DMS53 treated with DMSO at 0.1 percent for 48 hours (cell line): ENCODE measurements at regions not wholly inside any gene's neighbourhood (a gene's known extent, or its start where the extent isn't known, plus 50 kb on each side); places are given as distances from the start of the nearest gene placed in this dataset.

Experiments
- DNase-seq: peaks from one replicate; lab custom pipeline; 2025; ENCODE audit not compliant: unreplicated experiment; lab: John Stamatoyannopoulos, UW

DNA sequence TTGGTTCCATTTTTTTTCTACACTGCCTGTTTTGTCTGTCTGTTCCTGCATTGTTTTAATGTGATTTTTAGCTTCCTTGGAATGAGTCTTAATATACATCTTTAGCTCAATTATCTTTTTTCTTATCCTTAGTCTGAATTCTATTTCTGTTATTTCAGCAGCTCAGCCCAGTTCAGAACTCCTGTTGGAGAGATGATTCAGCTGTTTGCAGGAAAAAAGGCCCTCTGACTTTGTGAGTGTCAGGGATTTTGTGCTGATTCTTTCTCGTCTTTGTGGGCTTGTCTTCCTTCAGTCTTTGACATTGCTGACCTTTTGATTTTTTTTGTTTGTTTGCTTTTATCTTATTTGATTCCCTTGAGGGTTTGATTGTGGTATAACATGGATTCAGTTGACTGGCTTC, 343.2 kb upstream of the TRAM1L1 start:
- no peak for DNase-seq

DNA sequence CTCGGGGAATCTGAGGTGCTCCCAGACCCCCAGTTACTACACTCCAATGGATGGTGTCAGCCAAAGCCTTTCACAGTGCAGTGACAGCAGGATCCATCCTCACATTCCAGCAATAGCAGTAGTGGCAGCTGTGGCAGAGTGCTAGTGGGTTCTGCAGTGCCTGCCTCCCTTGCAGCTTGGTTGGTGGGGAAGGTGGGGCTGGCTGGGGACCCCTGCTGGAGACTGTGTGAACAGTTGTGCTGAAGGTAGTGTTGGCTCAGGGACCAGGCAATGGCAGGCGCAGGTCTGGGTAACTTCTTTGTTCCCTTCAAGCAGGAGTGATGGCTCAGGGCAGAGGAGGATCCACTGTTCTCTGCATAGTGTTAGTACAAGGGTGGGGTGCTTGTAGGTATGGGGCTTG, 343.7 kb upstream of the TRAM1L1 start:
- DNase-seq = no peak

- DNase-seq = no peak
Measured at GRCh38 chr4:117429506-117429905, 344.1 kb upstream of the TRAM1L1 start.

DNA sequence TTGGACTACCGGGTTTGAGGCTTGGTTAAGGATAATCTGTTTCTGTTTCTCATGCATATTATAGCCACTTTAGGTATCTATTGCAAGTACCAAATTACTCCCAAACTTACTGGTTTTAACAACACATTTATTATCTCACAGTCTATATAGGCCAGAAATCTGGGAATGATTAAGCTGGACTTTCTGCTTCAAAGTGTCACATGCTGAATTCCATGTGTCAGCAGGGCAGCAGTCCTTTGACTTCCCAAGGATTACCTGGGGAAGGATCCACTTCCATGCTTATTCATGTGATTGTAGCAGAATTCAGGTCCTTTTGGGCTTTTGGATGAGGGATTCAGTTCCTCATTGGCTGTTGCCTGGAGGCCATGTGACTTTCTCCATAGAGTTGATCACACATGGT, 349.0 kb upstream of the TRAM1L1 start:
- no peak for DNase-seq

DNA sequence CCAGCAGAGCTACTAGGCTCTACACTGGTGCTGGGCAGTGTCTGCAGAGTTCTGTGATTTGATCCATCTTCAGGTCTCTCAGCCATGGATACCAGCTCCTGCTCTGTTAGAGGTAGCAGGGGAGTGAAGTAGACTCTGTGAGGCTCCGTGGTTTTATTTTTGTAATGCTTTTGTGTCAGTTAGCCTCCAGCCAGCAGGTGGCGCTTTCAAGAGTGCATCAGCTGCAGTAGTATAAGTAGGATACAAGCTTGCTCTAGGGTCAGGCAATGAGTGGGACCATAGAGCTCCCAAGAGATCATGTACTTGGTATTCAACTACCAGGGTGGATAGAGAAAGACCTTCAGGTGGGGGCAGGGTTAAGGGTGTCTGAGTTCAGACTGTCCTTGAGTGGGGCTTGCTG, 362.5 kb upstream of the TRAM1L1 start:
- DNase-seq = no peak

GRCh38 chr4:117455088-117455487, 369.7 kb upstream of the TRAM1L1 start:
- no peak for DNase-seq

GRCh38 chr4:117466388-117466787, 381.0 kb upstream of the TRAM1L1 start:
- no peak for DNase-seq

DNA sequence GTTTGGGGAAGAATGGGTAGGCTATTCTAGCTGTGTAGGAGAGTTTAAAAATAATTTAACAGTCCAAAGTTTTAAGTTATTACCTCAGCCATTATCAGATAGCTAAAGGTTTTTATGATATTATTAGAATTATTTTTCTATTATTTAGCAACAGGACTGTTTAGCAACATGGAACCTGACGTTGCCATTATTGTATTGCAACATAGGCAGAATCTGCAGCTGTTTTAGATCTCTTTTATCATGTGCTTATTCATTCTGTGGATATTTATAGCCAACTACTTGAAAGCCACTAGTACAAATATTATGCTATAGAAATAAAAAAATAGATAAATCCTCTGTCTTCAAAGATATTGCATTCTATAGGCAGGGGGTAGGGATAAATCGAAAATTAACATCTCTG, 382.0 kb upstream of the TRAM1L1 start:
- no peak for DNase-seq

GRCh38 chr4:117474987-117475386, 389.6 kb upstream of the TRAM1L1 start:
- DNase-seq = no peak

GRCh38 chr4:117477925-117478324, 392.5 kb upstream of the TRAM1L1 start:
- no peak for DNase-seq

- DNase-seq = no peak
Measured at GRCh38 chr4:117478702-117479101, 393.3 kb upstream of the TRAM1L1 start.

DNA sequence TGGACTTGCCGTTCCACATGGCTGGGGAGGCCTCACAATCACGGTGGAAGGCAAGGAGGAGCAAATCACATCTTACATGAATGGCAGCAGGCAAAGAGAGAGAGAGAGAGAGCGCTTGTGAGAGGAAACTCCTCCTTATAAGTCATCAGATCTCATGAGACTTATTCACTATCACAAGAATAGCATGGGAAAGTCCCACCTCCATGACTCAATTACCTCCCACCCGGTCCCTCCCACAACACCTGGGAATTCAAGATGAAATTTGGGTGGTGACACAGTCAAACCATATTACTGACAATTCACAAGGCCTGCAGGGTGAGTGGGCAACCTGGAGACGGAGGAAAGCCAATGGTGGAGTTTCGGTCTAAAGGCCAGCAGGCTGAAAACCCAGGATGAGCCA, 394.3 kb upstream of the TRAM1L1 start:
- DNase-seq = no peak

GRCh38 chr4:117481742-117482141, 396.4 kb upstream of the TRAM1L1 start:
- DNase-seq = no peak

DNA sequence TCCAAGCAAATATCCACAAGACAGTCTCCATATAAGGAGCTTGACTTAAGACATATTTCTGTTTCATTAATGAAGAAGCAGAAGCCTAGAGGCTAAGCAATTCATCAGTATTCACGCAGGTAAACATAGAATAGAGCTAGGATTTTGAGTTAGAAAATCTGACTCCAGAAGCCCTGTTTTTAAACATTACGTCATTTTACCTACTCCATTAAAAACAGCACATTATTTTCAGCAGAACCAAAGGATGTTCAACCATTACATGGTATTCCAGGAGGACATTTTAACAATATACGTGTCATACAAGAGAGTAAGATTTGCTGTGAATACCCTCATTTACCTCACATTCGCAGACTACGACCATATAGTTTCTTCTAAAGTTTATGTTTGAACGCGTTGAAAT, 403.3 kb upstream of the TRAM1L1 start:
- no peak for DNase-seq

GRCh38 chr4:117489107-117489506, 403.7 kb upstream of the TRAM1L1 start:
- no peak for DNase-seq

DNA sequence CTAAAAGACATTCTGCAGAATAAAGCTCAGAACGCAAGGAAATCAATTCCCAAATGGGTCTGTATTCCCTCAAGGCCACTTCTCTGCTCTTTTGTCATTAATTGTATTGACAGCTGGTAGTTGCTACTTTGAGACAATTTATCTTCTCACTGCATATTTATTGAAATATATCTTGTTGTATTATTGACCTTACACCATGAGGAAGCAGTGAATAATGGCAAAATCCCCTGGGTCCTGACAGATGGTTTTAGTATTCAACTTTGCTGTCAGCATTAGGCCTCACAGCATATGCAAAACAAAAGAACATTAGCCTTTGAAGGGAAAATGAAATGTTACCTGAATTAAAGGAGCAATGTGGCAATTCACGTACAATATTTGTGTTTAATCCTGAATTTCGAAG, 406.1 kb upstream of the TRAM1L1 start:
- DNase-seq = no peak

GRCh38 chr4:117495802-117496201, 410.4 kb upstream of the TRAM1L1 start:
- no peak for DNase-seq

DNA sequence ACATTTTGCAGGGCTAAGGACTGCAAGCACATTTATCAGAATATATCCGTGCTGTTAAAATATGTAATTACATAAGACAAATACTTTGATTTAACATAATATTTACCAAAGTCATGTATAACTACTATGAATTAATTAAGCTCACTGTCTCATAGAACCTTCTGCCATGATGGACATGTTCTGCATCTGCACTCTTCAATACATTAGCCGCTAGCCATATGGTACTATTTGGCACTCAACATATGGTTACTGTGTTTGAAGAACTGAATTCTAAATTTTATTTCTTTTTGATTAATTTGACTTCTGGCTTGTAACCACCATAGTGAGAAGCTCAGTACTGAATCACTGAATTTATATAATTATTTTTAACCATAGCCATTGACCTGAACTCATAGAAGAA, 427.0 kb upstream of the TRAM1L1 start:
- DNase-seq = no peak

GRCh38 chr4:117514391-117515175, 429.2 kb upstream of the TRAM1L1 start:
- no peak for DNase-seq

GRCh38 chr4:117515921-117516320, 430.5 kb upstream of the TRAM1L1 start:
- no peak for DNase-seq

DNA sequence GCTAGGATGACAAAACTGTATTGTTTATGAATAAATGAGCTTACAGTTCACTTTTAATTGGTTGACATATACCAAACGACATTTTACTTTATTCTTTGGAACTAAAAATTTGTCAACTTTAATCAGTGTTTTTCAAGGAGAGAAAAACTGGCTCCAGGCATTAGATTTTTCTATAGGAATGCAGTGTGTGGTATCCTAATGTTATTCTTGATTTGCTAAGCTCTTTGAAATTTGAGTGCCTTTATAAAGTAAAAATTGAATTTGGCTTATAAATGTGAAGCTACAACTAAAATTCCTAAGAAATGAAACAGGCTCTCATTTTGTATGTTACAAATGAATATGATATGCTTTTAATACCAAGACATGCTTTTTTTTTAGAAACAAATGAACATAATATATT, 442.2 kb upstream of the TRAM1L1 start:
- DNase-seq = no peak

DNA sequence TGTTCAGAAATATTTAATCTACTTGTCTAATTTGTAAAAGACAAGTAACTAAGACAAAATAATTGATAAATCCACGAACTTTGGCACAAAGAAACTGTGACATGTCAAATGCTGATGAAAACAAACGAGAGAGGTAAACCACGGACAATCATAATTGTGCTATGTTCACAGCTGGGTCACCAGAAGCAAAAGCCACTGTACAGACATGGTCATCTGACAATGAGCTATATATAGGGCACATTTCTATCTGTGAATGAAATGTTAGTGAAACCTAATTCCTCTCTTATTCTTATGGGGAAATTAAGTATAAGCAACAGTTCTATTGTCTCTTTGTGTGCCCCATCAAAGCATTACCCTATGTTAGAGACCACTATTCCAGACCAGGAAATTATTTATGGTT, 444.0 kb upstream of the TRAM1L1 start:
- DNase-seq = peak; percentile 18

DNA sequence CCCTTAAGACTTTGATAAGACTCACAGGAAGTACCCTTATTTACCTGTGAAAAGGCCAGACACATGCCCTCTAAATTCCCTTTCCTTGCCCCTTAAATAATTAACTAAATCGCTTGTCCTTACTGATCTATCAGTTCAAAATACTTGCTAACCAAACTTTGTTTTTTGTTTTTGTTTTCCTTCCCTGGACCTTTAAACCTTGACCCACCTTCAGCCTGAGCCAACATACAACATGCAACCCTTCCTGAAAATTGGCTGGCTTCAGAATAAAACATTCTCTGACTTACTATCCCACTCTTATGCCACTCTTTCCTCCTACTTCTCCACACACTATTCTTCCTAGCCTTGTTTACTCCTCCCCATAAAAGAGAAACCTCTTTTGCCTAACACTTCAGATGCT, 448.1 kb upstream of the TRAM1L1 start:
- no peak for DNase-seq
